Progenitor cell of endocrine pancreas (in vitro differentiated cells): ENCODE measurements at regions not wholly inside any gene's neighbourhood (a gene's known extent, or its start where the extent isn't known, plus 50 kb on each side); places are given as distances from the start of the nearest gene placed in this dataset.

Source experiments
- DNase-seq: peaks from one replicate; pipeline ENCODE4 v3.0.0; 2021; ENCODE audit warnings: low spot score; ENCODE audit not compliant: unreplicated experiment
- H3K27ac Mint-ChIP-seq: 2 replicates; pipeline ENCODE4 v1.8.0; 2021; ENCODE audit warnings: mild to moderate bottlenecking, moderate library complexity, mixed read lengths
- H3K27me3 Mint-ChIP-seq: 2 replicates; pipeline ENCODE4 v1.8.0; 2021; ENCODE audit warnings: mixed read lengths
- H3K36me3 Mint-ChIP-seq: 2 replicates; pipeline ENCODE4 v1.8.0; 2022; ENCODE audit warnings: mixed read lengths; ENCODE audit not compliant: insufficient read depth
- H3K4me1 Mint-ChIP-seq: 2 replicates; pipeline ENCODE4 v1.8.0; 2021; ENCODE audit warnings: low read depth, mixed read lengths
- H3K4me3 Mint-ChIP-seq: 2 replicates; pipeline ENCODE4 v1.8.0; 2021; ENCODE audit warnings: low read depth, mild to moderate bottlenecking, moderate library complexity, mixed read lengths
- H3K9me3 Mint-ChIP-seq: 2 replicates; pipeline ENCODE4 v1.8.0; 2021; ENCODE audit warnings: low read depth, mixed read lengths
- CTCF ChIP-seq: fragments of 200-600 bp; sonication (generic); IDR thresholded peaks from one replicate; pipeline ENCODE4 v1.5.0; 2021; ENCODE audit warnings: antibody characterized with exemption, mild to moderate bottlenecking; ENCODE audit not compliant: unreplicated experiment

- Mint-ChIP-seq H3K27me3 (no peaks in the 10 kb centered on the region), H3K4me1 (peaks cover 5% of the 10 kb centered on the region), H3K27ac (no peak overlapping the region), H3K9me3 (no peaks in the 10 kb centered on the region), H3K36me3 (no peaks in the 10 kb centered on the region), H3K4me3 (no peak overlapping the region)
- TF ChIP-seq CTCF, result no peak
- no peak for DNase-seq
Measured at GRCh38 chr4:111883557-111883999, 261.7 kb upstream of the FAM241A start.

GRCh38 chr4:111890412-111890811 is 254.8 kb upstream of the FAM241A start:
- no peaks in the 10 kb centered on the region for H3K4me1 Mint-ChIP-seq
- H3K36me3 Mint-ChIP-seq, result peaks cover 2% of the 10 kb centered on the region
- no peak overlapping the region for H3K27ac Mint-ChIP-seq
- DNase-seq, result no peak
- no peak for TF ChIP-seq CTCF
- H3K27me3 Mint-ChIP-seq, result no peaks in the 10 kb centered on the region
- H3K4me3 Mint-ChIP-seq, result no peak overlapping the region
- H3K9me3 Mint-ChIP-seq, result peaks cover 18% of the 10 kb centered on the region

DNA sequence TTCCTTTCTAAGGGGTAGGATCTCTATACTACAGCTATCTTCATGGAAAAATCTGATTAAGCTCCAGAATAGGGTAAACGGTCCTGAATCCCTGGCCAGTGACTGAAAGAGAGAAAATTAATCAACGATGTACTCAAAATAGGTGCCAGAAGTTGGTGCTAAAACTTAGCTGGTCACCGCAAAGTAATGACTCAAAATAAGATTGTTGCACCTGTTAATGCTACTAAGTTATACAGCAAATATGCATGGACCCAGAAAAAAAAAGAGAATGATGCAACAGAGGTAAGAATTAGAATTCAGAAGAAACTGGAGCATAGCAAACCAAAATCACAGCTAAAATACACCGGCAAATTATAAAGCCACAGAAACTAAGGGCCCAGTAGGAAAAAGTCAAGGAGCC is 239.7 kb upstream of the FAM241A start:
- no peak for TF ChIP-seq CTCF
- Mint-ChIP-seq H3K4me1 (no peaks in the 10 kb centered on the region), H3K27me3 (no peaks in the 10 kb centered on the region), H3K27ac (no peak overlapping the region), H3K9me3 (no peaks in the 10 kb centered on the region), H3K4me3 (no peak overlapping the region), H3K36me3 (no peaks in the 10 kb centered on the region)
- no peak for DNase-seq

DNA sequence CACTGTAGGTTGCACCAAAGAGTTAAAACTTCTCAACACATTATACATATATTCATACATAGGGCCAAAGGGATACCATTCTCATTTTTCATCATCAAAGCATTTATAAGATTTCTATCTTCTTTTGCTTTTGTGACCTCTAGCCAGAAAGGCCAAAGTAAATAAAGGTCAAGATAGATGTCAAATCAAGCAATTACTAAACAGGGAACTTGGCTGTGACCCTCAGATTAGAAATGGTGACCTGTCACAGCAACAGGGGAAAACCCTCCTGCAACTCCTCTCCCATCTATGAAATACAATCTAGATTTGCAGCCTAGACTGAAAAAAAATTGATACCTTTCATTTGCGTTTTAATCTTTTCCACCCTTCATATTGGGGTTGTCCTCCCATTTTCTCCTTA is 225.6 kb upstream of the FAM241A start:
- Mint-ChIP-seq H3K4me3 (no peak overlapping the region), H3K36me3 (no peaks in the 10 kb centered on the region), H3K27me3 (no peaks in the 10 kb centered on the region)

DNA sequence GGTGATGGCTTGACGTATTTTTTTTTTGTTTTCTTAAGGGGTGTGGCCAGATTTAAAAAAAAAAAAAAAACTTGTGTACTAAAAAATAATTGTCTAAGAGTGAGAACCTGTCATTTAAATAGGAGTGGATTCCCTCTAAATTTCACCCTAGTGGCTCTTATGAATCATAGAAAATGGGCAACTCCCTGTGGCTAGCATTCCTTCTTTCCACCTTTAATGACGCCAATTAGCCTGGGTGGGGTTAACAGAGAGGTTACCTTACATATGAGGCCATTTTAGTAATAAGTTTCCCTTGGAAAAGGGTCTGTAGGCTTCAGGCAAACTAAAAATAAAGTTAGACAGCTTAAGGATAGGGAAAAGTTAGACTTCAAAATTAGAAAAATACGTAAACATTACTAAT is 223.5 kb upstream of the FAM241A start:
- Mint-ChIP-seq H3K27ac (no peak overlapping the region), H3K9me3 (no peaks in the 10 kb centered on the region), H3K27me3 (no peaks in the 10 kb centered on the region), H3K4me3 (no peak overlapping the region), H3K4me1 (no peaks in the 10 kb centered on the region), H3K36me3 (no peaks in the 10 kb centered on the region)
- no peak for TF ChIP-seq CTCF
- no peak for DNase-seq

More for the DNA sequence above, 225.6 kb upstream of the FAM241A start:
- no peak for TF ChIP-seq CTCF
- no peaks in the 10 kb centered on the region for H3K4me1 Mint-ChIP-seq
- H3K9me3 Mint-ChIP-seq, result no peaks in the 10 kb centered on the region
- DNase-seq, result no peak
- H3K27ac Mint-ChIP-seq, result no peak overlapping the region

- no peak for TF ChIP-seq CTCF
- Mint-ChIP-seq H3K9me3 (no peaks in the 10 kb centered on the region), H3K27ac (no peak overlapping the region), H3K27me3 (no peaks in the 10 kb centered on the region), H3K36me3 (no peaks in the 10 kb centered on the region), H3K4me3 (no peak overlapping the region), H3K4me1 (no peaks in the 10 kb centered on the region)
- no peak for DNase-seq
Measured at GRCh38 chr4:111923786-111924185, 221.5 kb upstream of the FAM241A start.
